A673 (cell line): ENCODE measurements at regions not wholly inside any gene's neighbourhood (a gene's known extent, or its start where the extent isn't known, plus 50 kb on each side); places are given as distances from the start of the nearest gene placed in this dataset.

Experiments
- BruUV-seq: library from RNA; stranded (reverse); fragments of 400-500 nt; replicated peaks from 2 replicates; lab custom pipeline; 2021; lab: Mats Ljungman, UMichigan
- CTCF ChIA-PET: fragments of 300-600 bp; sonication (Branson Sonifier 250); formaldehyde crosslinking; loops from one replicate; lab custom pipeline; 2022; ENCODE audit warnings: antibody characterized with exemption; lab: Charles Lee
- POLR2A ChIA-PET: fragments of 300-600 bp; sonication (Branson Sonifier 250); formaldehyde crosslinking; loops from one replicate; lab custom pipeline; 2022; ENCODE audit warnings: antibody characterized with exemption; ENCODE audit not compliant: low non-redundant PET; lab: Charles Lee
- DNase-seq: peaks from one replicate; pipeline ENCODE4 v3.0.0-alpha.2; 2015; ENCODE audit warnings: low spot score
- H3K27ac ChIP-seq: fragments of 200-600 bp; sonication (generic); 2 replicates; pipeline ENCODE4 v1.5.1; 2016; ENCODE audit warnings: mixed run types, low read depth, mild to moderate bottlenecking, mixed read lengths, antibody characterized with exemption, low read length; ENCODE audit not compliant: poor library complexity, severe bottlenecking
- H3K27me3 ChIP-seq: fragments of 200-600 bp; sonication (generic); replicated peaks from 2 replicates; pipeline ENCODE4 v1.6.1; 2017; ENCODE audit warnings: mixed run types, low read depth, mild to moderate bottlenecking, mixed read lengths, antibody characterized with exemption, low read length; ENCODE audit not compliant: insufficient read depth, poor library complexity
- H3K36me3 ChIP-seq: fragments of 200-600 bp; sonication (generic); 2 replicates; pipeline ENCODE4 v1.6.1; 2016; ENCODE audit warnings: mixed run types, mild to moderate bottlenecking, mixed read lengths, antibody characterized with exemption, low read length; ENCODE audit not compliant: insufficient read depth, poor library complexity, severe bottlenecking
- H3K4me1 ChIP-seq: fragments of 200-600 bp; sonication (generic); 2 replicates; pipeline ENCODE4 v1.6.1; 2017; ENCODE audit warnings: mixed run types, mild to moderate bottlenecking, mixed read lengths, antibody characterized with exemption, low read length; ENCODE audit not compliant: insufficient read depth, poor library complexity, severe bottlenecking
- H3K4me3 ChIP-seq: fragments of 200-600 bp; sonication (generic); 2 replicates; pipeline ENCODE4 v1.5.1; 2016; ENCODE audit warnings: low read depth, mixed run types, mild to moderate bottlenecking, mixed read lengths, low read length; ENCODE audit not compliant: poor library complexity, severe bottlenecking
- H3K9me3 ChIP-seq: fragments of 200-600 bp; sonication (generic); 2 replicates; pipeline ENCODE4 v1.6.1; 2016; ENCODE audit warnings: mixed run types, low read depth, mild to moderate bottlenecking, mixed read lengths, antibody characterized with exemption, low read length; ENCODE audit not compliant: poor library complexity, severe bottlenecking
- CTCF ChIP-seq: fragments of 300-800, 200-600 bp; sonication (generic); conservative IDR thresholded peaks from 2 replicates; pipeline ENCODE4 v1.5.1; 2017; ENCODE audit warnings: low read depth, mild to moderate bottlenecking, antibody characterized with exemption, low read length, moderate library complexity, mixed read lengths
- EZH2 ChIP-seq: fragments of 200-600 bp; sonication (generic); IDR thresholded peaks from 2 replicates; pipeline ENCODE4 v1.6.1; 2017; ENCODE audit warnings: borderline replicate concordance, low read depth, mild to moderate bottlenecking, mixed read lengths, antibody characterized with exemption, low read length; ENCODE audit not compliant: poor library complexity, severe bottlenecking
- intact Hi-C: fragments of 100-400 bp; cut with micrococcal nuclease; formaldehyde crosslinking; loops from one replicate; pipeline ENCODE4 v1.10.0; 2022; ENCODE audit not compliant: unreplicated experiment

- DNase-seq = peak; percentile 42
- CTCF ChIA-PET = no interaction called here
- BruUV-seq = no TSS peak
- H3K4me3 ChIP-seq = no peak overlapping the region
- H3K9me3 ChIP-seq = no peaks in the 10 kb centered on the region
- H3K36me3 ChIP-seq = no peaks in the 10 kb centered on the region
- TF ChIP-seq CTCF (no peak), EZH2 (no peak)
- H3K4me1 ChIP-seq = no peaks in the 10 kb centered on the region
- intact Hi-C loops = no loop called here
- no peak overlapping the region for H3K27ac ChIP-seq
- H3K27me3 ChIP-seq = no peaks in the 10 kb centered on the region
- POLR2A ChIA-PET = no interaction called here
These were observed 154.3 kb downstream of the RNF152 start for GRCh38 chr18:61738488-61738887.

GRCh38 chr18:61738042-61738441 lies 154.8 kb downstream of the RNF152 start:
- TF ChIP-seq EZH2 (no peak), CTCF (no peak)
- DNase-seq = no peak
- no peaks in the 10 kb centered on the region for H3K9me3 ChIP-seq
- H3K27me3 ChIP-seq = no peaks in the 10 kb centered on the region
- no peaks in the 10 kb centered on the region for H3K4me1 ChIP-seq
- H3K4me3 ChIP-seq = no peak overlapping the region
- ChIA-PET POLR2A (no interaction called here), CTCF (no interaction called here)
- intact Hi-C loops = no loop called here
- H3K27ac ChIP-seq = no peak overlapping the region
- BruUV-seq = no TSS peak
- H3K36me3 ChIP-seq = no peaks in the 10 kb centered on the region

- intact Hi-C loops = no loop called here
- CTCF ChIA-PET = no interaction called here
- H3K9me3 ChIP-seq = no peaks in the 10 kb centered on the region
- H3K4me1 ChIP-seq = no peaks in the 10 kb centered on the region
- no TSS peak for BruUV-seq
- POLR2A ChIA-PET = interaction anchor here (0.5 kb wide), 1 partner anchor 11 kb away, joined by 3 read pairs; no protein-coding TSS in a partner anchor
- H3K27ac ChIP-seq = no peak overlapping the region
- no peak overlapping the region for H3K4me3 ChIP-seq
- TF ChIP-seq CTCF (no peak), EZH2 (no peak)
- no peaks in the 10 kb centered on the region for H3K27me3 ChIP-seq
- no peaks in the 10 kb centered on the region for H3K36me3 ChIP-seq
- no peak for DNase-seq
These were observed 156.7 kb downstream of the RNF152 start for GRCh38 chr18:61736133-61736532.
